Astrocyte (in vitro differentiated cells and primary cell): ENCODE measurements at regions not wholly inside any gene's neighbourhood (a gene's known extent, or its start where the extent isn't known, plus 50 kb on each side); places are given as distances from the start of the nearest gene placed in this dataset.

Source experiments
- DNase-seq: peaks from one replicate; pipeline ENCODE4 v3.0.0-alpha.2; 2010; ENCODE audit warnings: low read depth
- FAIRE-seq: peaks from 2 replicates; lab custom pipeline; 2011; peaks lifted over from hg19 to GRCh38; lab: Jason Lieb, UNC
- H2AFZ ChIP-seq: 2 replicates; pipeline ENCODE4 v1.6.0; 2012; ENCODE audit warnings: low read depth, low read length, inconsistent platforms
- H3K27ac ChIP-seq: 2 replicates; pipeline ENCODE4 v1.5.1; 2011; ENCODE audit warnings: low read depth, low read length, inconsistent platforms
- H3K27me3 ChIP-seq: 2 replicates; pipeline ENCODE4 v1.6.0; 2011; ENCODE audit warnings: low read length, inconsistent platforms; ENCODE audit not compliant: insufficient read depth
- H3K36me3 ChIP-seq: 2 replicates; pipeline ENCODE4 v1.5.1; 2011; ENCODE audit warnings: low read length, inconsistent platforms; ENCODE audit not compliant: insufficient read depth
- H3K4me1 ChIP-seq: 2 replicates; pipeline ENCODE4 v1.5.1; 2011; ENCODE audit warnings: low read length, inconsistent platforms; ENCODE audit not compliant: insufficient read depth
- H3K4me2 ChIP-seq: 2 replicates; pipeline ENCODE4 v1.6.0; 2012; ENCODE audit warnings: low read length, inconsistent platforms
- H3K4me3 ChIP-seq: 2 replicates; pipeline ENCODE4 v1.5.1; 2011; ENCODE audit warnings: low read depth, mild to moderate bottlenecking, low read length, inconsistent platforms; ENCODE audit not compliant: insufficient read depth
- H3K79me2 ChIP-seq: 2 replicates; pipeline ENCODE4 v1.6.0; 2012; ENCODE audit warnings: mild to moderate bottlenecking, low read length, inconsistent platforms; ENCODE audit not compliant: insufficient read depth
- H3K9ac ChIP-seq: 2 replicates; pipeline ENCODE4 v1.6.0; 2012; ENCODE audit warnings: mild to moderate bottlenecking, low read length, inconsistent platforms
- H3K9me3 ChIP-seq: 2 replicates; pipeline ENCODE4 v1.5.1; 2012; ENCODE audit warnings: low read depth, mild to moderate bottlenecking, low read length, inconsistent platforms; ENCODE audit not compliant: insufficient read depth
- H4K20me1 ChIP-seq: 2 replicates; pipeline ENCODE4 v1.6.0; 2012; ENCODE audit warnings: low read length, inconsistent platforms; ENCODE audit not compliant: insufficient read depth
- H3K27ac Mint-ChIP-seq: one replicate; pipeline ENCODE4 v1.8.0; 2021; ENCODE audit warnings: mild to moderate bottlenecking, mixed read lengths; ENCODE audit not compliant: unreplicated experiment
- H3K27me3 Mint-ChIP-seq: one replicate; pipeline ENCODE4 v1.8.0; 2021; ENCODE audit warnings: low read depth, mixed read lengths; ENCODE audit not compliant: unreplicated experiment
- H3K36me3 Mint-ChIP-seq: one replicate; pipeline ENCODE4 v1.8.0; 2021; ENCODE audit warnings: low read depth, mixed read lengths; ENCODE audit not compliant: unreplicated experiment
- H3K4me1 Mint-ChIP-seq: one replicate; pipeline ENCODE4 v1.8.0; 2021; ENCODE audit warnings: low read depth, mixed read lengths; ENCODE audit not compliant: unreplicated experiment
- H3K4me3 Mint-ChIP-seq: one replicate; pipeline ENCODE4 v1.8.0; 2021; ENCODE audit warnings: mild to moderate bottlenecking, moderate library complexity, mixed read lengths; ENCODE audit not compliant: unreplicated experiment
- H3K9me3 Mint-ChIP-seq: one replicate; pipeline ENCODE4 v1.8.0; 2021; ENCODE audit warnings: mild to moderate bottlenecking, mixed read lengths; ENCODE audit not compliant: unreplicated experiment
- CTCF ChIP-seq: IDR thresholded peaks from 2 replicates; pipeline ENCODE4 v1.5.1; 2011; ENCODE audit warnings: low read depth, mild to moderate bottlenecking, inconsistent platforms, low read length, moderate library complexity; ENCODE audit not compliant: insufficient read depth
- EZH2 ChIP-seq: IDR thresholded peaks from 2 replicates; pipeline ENCODE4 v1.6.1; 2012; ENCODE audit warnings: mild to moderate bottlenecking, low read length, inconsistent platforms; ENCODE audit not compliant: insufficient read depth

- no peaks in the 10 kb centered on the region for H3K4me1 Mint-ChIP-seq
- H2AFZ ChIP-seq: no peak overlapping the region
- no peak overlapping the region for H3K4me3 Mint-ChIP-seq
Measured at GRCh38 chr1:106113851-106114250, 942.6 kb upstream of the PRMT6 start.

GRCh38 chr1:106120789-106121188 lies 935.7 kb upstream of the PRMT6 start:
- FAIRE-seq (no peak), DNase-seq (no peak)
- no peaks in the 10 kb centered on the region for H3K9me3 Mint-ChIP-seq
- H3K36me3 Mint-ChIP-seq: no peaks in the 10 kb centered on the region
- H3K4me3 Mint-ChIP-seq: no peak overlapping the region
- Histone ChIP-seq H3K79me2 (no peaks in the 10 kb centered on the region), H2AFZ (no peak overlapping the region), H3K27ac (no peak overlapping the region), H3K27me3 (no peaks in the 10 kb centered on the region), H3K9ac (no peak overlapping the region), H3K4me1 (no peaks in the 10 kb centered on the region), H3K9me3 (peaks cover 11% of the 10 kb centered on the region), H3K4me3 (no peak overlapping the region), H3K4me2 (no peak overlapping the region), H4K20me1 (no peaks in the 10 kb centered on the region), H3K36me3 (no peaks in the 10 kb centered on the region)
- no peaks in the 10 kb centered on the region for H3K27me3 Mint-ChIP-seq
- TF ChIP-seq EZH2 (no peak), CTCF (no peak)
- no peaks in the 10 kb centered on the region for H3K4me1 Mint-ChIP-seq
- H3K27ac Mint-ChIP-seq: no peak overlapping the region

More at GRCh38 chr1:106113851-106114250, 942.6 kb upstream of the PRMT6 start:
- Histone ChIP-seq H3K4me1 (no peaks in the 10 kb centered on the region), H3K9ac (no peak overlapping the region), H3K79me2 (no peaks in the 10 kb centered on the region), H3K4me3 (no peak overlapping the region), H3K36me3 (no peaks in the 10 kb centered on the region), H3K27me3 (no peaks in the 10 kb centered on the region), H3K4me2 (no peak overlapping the region), H3K9me3 (no peaks in the 10 kb centered on the region), H4K20me1 (no peaks in the 10 kb centered on the region), H3K27ac (no peak overlapping the region)
- no peaks in the 10 kb centered on the region for H3K27me3 Mint-ChIP-seq
- TF ChIP-seq CTCF (no peak), EZH2 (no peak)
- no peaks in the 10 kb centered on the region for H3K9me3 Mint-ChIP-seq
- H3K27ac Mint-ChIP-seq: no peak overlapping the region
- FAIRE-seq (no peak), DNase-seq (no peak)
- H3K36me3 Mint-ChIP-seq: no peaks in the 10 kb centered on the region

- Mint-ChIP-seq H3K36me3 (no peaks in the 10 kb centered on the region), H3K27me3 (no peaks in the 10 kb centered on the region), H3K4me3 (no peak overlapping the region), H3K27ac (no peak overlapping the region), H3K4me1 (no peaks in the 10 kb centered on the region), H3K9me3 (no peaks in the 10 kb centered on the region)
- H3K27me3 ChIP-seq: no peaks in the 10 kb centered on the region
- H3K4me1 ChIP-seq: no peaks in the 10 kb centered on the region
- no peaks in the 10 kb centered on the region for H3K36me3 ChIP-seq
- no peak overlapping the region for H3K9ac ChIP-seq
- H3K79me2 ChIP-seq: no peaks in the 10 kb centered on the region
- H4K20me1 ChIP-seq: no peaks in the 10 kb centered on the region
- DNase-seq: no peak
- FAIRE-seq: no peak
- no peak overlapping the region for H3K4me3 ChIP-seq
- TF ChIP-seq CTCF (no peak), EZH2 (no peak)
- no peak overlapping the region for H3K4me2 ChIP-seq
- no peak overlapping the region for H2AFZ ChIP-seq
- peaks cover 11% of the 10 kb centered on the region for H3K9me3 ChIP-seq
- H3K27ac ChIP-seq: no peak overlapping the region
Measured at GRCh38 chr1:106121728-106122127, 934.7 kb upstream of the PRMT6 start.
